DOHH2 (cell line): ENCODE measurements at regions not wholly inside any gene's neighbourhood (a gene's known extent, or its start where the extent isn't known, plus 50 kb on each side); places are given as distances from the start of the nearest gene placed in this dataset.

Experiments used
- H3F3A ChIP-seq: fragments of 200-600 bp; sonication (generic), shearing (Covaris generic); 2 replicates; pipeline ENCODE4 v1.6.0; 2016; ENCODE audit warnings: antibody characterized with exemption, mild to moderate bottlenecking; ENCODE audit not compliant: control insufficient read depth, insufficient read depth
- H3K27ac ChIP-seq: fragments of 200-600 bp; sonication (generic); 2 replicates; pipeline ENCODE4 v1.5.1; 2014; ENCODE audit warnings: low read depth, mild to moderate bottlenecking, low read length, moderate library complexity
- H3K27me3 ChIP-seq: fragments of 200-600 bp; sonication (generic); 2 replicates; pipeline ENCODE4 v1.6.1; 2014; ENCODE audit warnings: mild to moderate bottlenecking, low read length, mixed read lengths; ENCODE audit not compliant: control insufficient read depth
- H3K36me3 ChIP-seq: fragments of 200-600 bp; sonication (generic); 2 replicates; pipeline ENCODE4 v1.6.1; 2014; ENCODE audit warnings: mild to moderate bottlenecking, low read length, moderate library complexity, mixed read lengths; ENCODE audit not compliant: control insufficient read depth
- H3K4me1 ChIP-seq: fragments of 200-600 bp; sonication (generic); 2 replicates; pipeline ENCODE4 v1.6.1; 2014; ENCODE audit warnings: mild to moderate bottlenecking, low read length, mixed read lengths; ENCODE audit not compliant: control insufficient read depth
- H3K4me2 ChIP-seq: fragments of 200-600 bp; sonication (generic); 2 replicates; pipeline ENCODE4 v1.6.0; 2014; ENCODE audit warnings: mild to moderate bottlenecking, low read length, moderate library complexity
- H3K4me3 ChIP-seq: fragments of 200-600 bp; sonication (generic); 2 replicates; pipeline ENCODE4 v1.5.1; 2014; ENCODE audit warnings: mild to moderate bottlenecking, low read length, mixed read lengths
- H3K79me2 ChIP-seq: fragments of 200-600 bp; sonication (generic); 2 replicates; pipeline ENCODE4 v1.6.1; 2014; ENCODE audit warnings: mild to moderate bottlenecking, low read length, mixed read lengths; ENCODE audit not compliant: control insufficient read depth
- H3K9me2 ChIP-seq: fragments of 200-600 bp; sonication (generic); replicated peaks from 2 replicates; pipeline ENCODE4 v1.6.1; 2014; ENCODE audit warnings: mild to moderate bottlenecking, low read length, mixed read lengths; ENCODE audit not compliant: control insufficient read depth
- H3K9me3 ChIP-seq: fragments of 200-600 bp; sonication (generic); 2 replicates; pipeline ENCODE4 v1.6.1; 2014; ENCODE audit warnings: antibody characterized with exemption, low read length, mixed read lengths; ENCODE audit not compliant: control insufficient read depth, insufficient read depth
- H4K20me1 ChIP-seq: fragments of 200-600 bp; sonication (generic); 2 replicates; pipeline ENCODE4 v1.6.0; 2014; ENCODE audit warnings: low read depth, mild to moderate bottlenecking, antibody characterized with exemption, low read length, moderate library complexity; ENCODE audit not compliant: control insufficient read depth, insufficient read depth
- CTCF ChIP-seq: fragments of 200-600 bp; sonication (generic); IDR thresholded peaks from one replicate; pipeline ENCODE4 v1.5.1; 2014; ENCODE audit warnings: antibody characterized with exemption, mild to moderate bottlenecking, low read depth, low read length; ENCODE audit not compliant: poor library complexity, severe bottlenecking
- EZH2phosphoT487 ChIP-seq: fragments of 200-600 bp; sonication (generic); IDR thresholded peaks from 2 replicates; pipeline ENCODE4 v1.6.1; 2017; ENCODE audit warnings: borderline replicate concordance, mild to moderate bottlenecking, antibody characterized with exemption, low read length, moderate library complexity, mixed read lengths

- H3K79me2 ChIP-seq, result no peaks in the 10 kb centered on the region
- H3K4me1 ChIP-seq, result no peaks in the 10 kb centered on the region
- no peak for TF ChIP-seq CTCF
- TF ChIP-seq EZH2phosphoT487, result no peak
- H3K27me3 ChIP-seq, result no peaks in the 10 kb centered on the region
- no peak overlapping the region for H3K27ac ChIP-seq
- no peaks in the 10 kb centered on the region for H3K9me2 ChIP-seq
- H3K4me2 ChIP-seq, result no peak overlapping the region
- no peaks in the 10 kb centered on the region for H3K9me3 ChIP-seq
- no peaks in the 10 kb centered on the region for H4K20me1 ChIP-seq
- H3F3A ChIP-seq, result no peaks in the 10 kb centered on the region
- H3K4me3 ChIP-seq, result no peak overlapping the region
- no peaks in the 10 kb centered on the region for H3K36me3 ChIP-seq
Observed at GRCh38 chr10:125550362-125550761, 132.6 kb downstream of the TEX36 start.

- no peaks in the 10 kb centered on the region for H3K27me3 ChIP-seq
- no peak overlapping the region for H3K4me3 ChIP-seq
- H3K9me3 ChIP-seq, result no peaks in the 10 kb centered on the region
- H3K36me3 ChIP-seq, result no peaks in the 10 kb centered on the region
- no peaks in the 10 kb centered on the region for H3K79me2 ChIP-seq
- H3K4me1 ChIP-seq, result no peaks in the 10 kb centered on the region
- no peaks in the 10 kb centered on the region for H4K20me1 ChIP-seq
- H3K27ac ChIP-seq, result no peak overlapping the region
- no peaks in the 10 kb centered on the region for H3F3A ChIP-seq
- TF ChIP-seq CTCF (no peak), EZH2phosphoT487 (no peak)
- no peaks in the 10 kb centered on the region for H3K9me2 ChIP-seq
- no peak overlapping the region for H3K4me2 ChIP-seq
Observed at GRCh38 chr10:125549653-125550052, 133.3 kb downstream of the TEX36 start.

GRCh38 chr10:125548878-125549277, 134.1 kb downstream of the TEX36 start:
- no peaks in the 10 kb centered on the region for H3K36me3 ChIP-seq

More at GRCh38 chr10:125548878-125549277, 134.1 kb downstream of the TEX36 start:
- Histone ChIP-seq H3K4me3 (no peak overlapping the region), H3K27ac (no peak overlapping the region), H3K9me3 (no peaks in the 10 kb centered on the region), H3K4me2 (no peak overlapping the region), H4K20me1 (no peaks in the 10 kb centered on the region), H3K27me3 (no peaks in the 10 kb centered on the region), H3K9me2 (no peaks in the 10 kb centered on the region), H3K4me1 (no peaks in the 10 kb centered on the region), H3F3A (no peaks in the 10 kb centered on the region), H3K79me2 (no peaks in the 10 kb centered on the region)
- TF ChIP-seq EZH2phosphoT487 (no peak), CTCF (no peak)
